GM18499 (cell line): ENCODE measurements at regions not wholly inside any gene's neighbourhood (a gene's known extent, or its start where the extent isn't known, plus 50 kb on each side); places are given as distances from the start of the nearest gene placed in this dataset.

ENCODE experiments used
- ATAC-seq: cut with Tn5 transposase; IDR thresholded peaks from one replicate; pipeline ENCODE4 v1.9.1; 2021; ENCODE audit warnings: moderate number of reproducible peaks; ENCODE audit not compliant: insufficient read depth, unreplicated experiment

- no peak for ATAC-seq
Measured at GRCh38 chr18:2414235-2414634, 157.1 kb downstream of the METTL4 start.

GRCh38 chr18:2415656-2416055 is 155.6 kb downstream of the METTL4 start:
- no peak for ATAC-seq

- ATAC-seq: no peak
Measured at GRCh38 chr18:2417861-2418610, 153.3 kb downstream of the METTL4 start.

GRCh38 chr18:2420367-2420766 is 150.9 kb downstream of the METTL4 start:
- no peak for ATAC-seq

- ATAC-seq: no peak
Measured at GRCh38 chr18:2423761-2424160, 147.5 kb downstream of the METTL4 start.

GRCh38 chr18:2424420-2424819 is 146.9 kb downstream of the METTL4 start:
- no peak for ATAC-seq

GRCh38 chr18:2425426-2426317 is 145.6 kb downstream of the METTL4 start:
- no peak for ATAC-seq

GRCh38 chr18:2430191-2430590 is 141.1 kb downstream of the METTL4 start:
- no peak for ATAC-seq

GRCh38 chr18:2431806-2432205 is 139.5 kb downstream of the METTL4 start:
- no peak for ATAC-seq

- ATAC-seq: no peak
Measured at GRCh38 chr18:2433366-2433765, 137.9 kb downstream of the METTL4 start.

GRCh38 chr18:2441544-2441943 is 129.8 kb downstream of the METTL4 start:
- ATAC-seq: no peak

- ATAC-seq: no peak
Measured at GRCh38 chr18:2442006-2442405, 129.3 kb downstream of the METTL4 start.

- no peak for ATAC-seq
Measured at GRCh38 chr18:2442726-2443275, 128.5 kb downstream of the METTL4 start.

GRCh38 chr18:2444201-2444875 is 127.0 kb downstream of the METTL4 start:
- ATAC-seq: no peak

- ATAC-seq: no peak
Measured at GRCh38 chr18:2448565-2449151, 122.6 kb downstream of the METTL4 start.

- no peak for ATAC-seq
Measured at GRCh38 chr18:2451556-2451955, 119.7 kb downstream of the METTL4 start.

GRCh38 chr18:2459886-2460285 is 111.4 kb downstream of the METTL4 start:
- no peak for ATAC-seq

GRCh38 chr18:2466978-2467377 is 104.3 kb downstream of the METTL4 start:
- ATAC-seq: no peak

- ATAC-seq: no peak
Measured at GRCh38 chr18:2468051-2468450, 103.3 kb downstream of the METTL4 start.

GRCh38 chr18:2471523-2471922 is 99.8 kb downstream of the METTL4 start:
- ATAC-seq: no peak
